HEK293 (cell line): ENCODE measurements at regions not wholly inside any gene's neighbourhood (a gene's known extent, or its start where the extent isn't known, plus 50 kb on each side); places are given as distances from the start of the nearest gene placed in this dataset.
"Not testable (repeated sequence)": the region's sequence is repeated elsewhere in the genome, so short reads cannot be mapped to it uniquely, and the experiment has no call there.

ENCODE experiments used
- CTCF ChIA-PET: fragments of 350-600 bp; formaldehyde crosslinking; extraction: SDS; loops from one replicate; lab custom pipeline; 2021; ENCODE audit warnings: antibody characterized with exemption; lab: Yijun Ruan, JAX
- POLR2A ChIA-PET: fragments of 300-600 bp; formaldehyde crosslinking; extraction: SDS; loops from one replicate; lab custom pipeline; 2020; ENCODE audit warnings: antibody characterized with exemption, inconsistent platforms; lab: Yijun Ruan, JAX
- H3K27ac ChIP-seq: fragments of 200-500 bp; sonication (Bioruptor generic); 2 replicates; pipeline ENCODE4 v1.5.1; 2014; ENCODE audit warnings: low read depth, low read length, control low read depth, inconsistent platforms; ENCODE audit errors: extremely low read depth
- H3K36me3 ChIP-seq, 2 experiments: fragments of 200-500 bp in 1 of 2; sonication (Bioruptor generic) in 1 of 2; 1 replicate in 1 of 2; 2 replicates in 1 of 2; pipeline ENCODE4 v1.5.1; 2014 to 2017; ENCODE audit warnings: inconsistent platforms in 2 of 2, low read length in 2 of 2; ENCODE audit not compliant: control insufficient read depth in 2 of 2, insufficient read depth in 1 of 2
- H3K4me1 ChIP-seq: fragments of 200-500 bp; sonication (Bioruptor generic); 2 replicates; pipeline ENCODE4 v1.5.1; 2014; ENCODE audit warnings: mild to moderate bottlenecking, low read length, inconsistent platforms; ENCODE audit not compliant: control insufficient read depth, insufficient read depth
- H3K4me3 ChIP-seq: 2 replicates; pipeline ENCODE4 v1.5.1; 2011; ENCODE audit warnings: low read depth, mild to moderate bottlenecking, control low read depth, low read length, moderate library complexity
- H3K9me3 ChIP-seq: fragments of 200-500 bp; sonication (Bioruptor generic); 2 replicates; pipeline ENCODE4 v1.5.1; 2014; ENCODE audit warnings: low read depth, low read length, inconsistent platforms; ENCODE audit not compliant: control insufficient read depth, insufficient read depth
- IKZF3 ChIP-seq: fragments of 450-650 bp; IDR thresholded peaks from 2 replicates; pipeline ENCODE4 v1.5.0; 2018; ENCODE audit warnings: missing biosample characterization, mild to moderate bottlenecking, missing genetic modification characterization, moderate library complexity
- PRDM1 ChIP-seq: fragments of 450-650 bp; formaldehyde crosslinking; IDR thresholded peaks from 2 replicates; pipeline ENCODE4; 2016; ENCODE audit warnings: missing biosample characterization, missing genetic modification characterization
- SP2 ChIP-seq: fragments of 450-650 bp; formaldehyde crosslinking; IDR thresholded peaks from 2 replicates; pipeline ENCODE4 v1.5.1; 2016; ENCODE audit warnings: missing biosample characterization, missing genetic modification characterization
- ZNF239 ChIP-seq: fragments of 450-650 bp; formaldehyde crosslinking; IDR thresholded peaks from 2 replicates; pipeline ENCODE4 v1.5.1; 2016; ENCODE audit warnings: missing biosample characterization, missing genetic modification characterization
- ZNF248 ChIP-seq: fragments of 450-650 bp; formaldehyde crosslinking; IDR thresholded peaks from 2 replicates; pipeline ENCODE4 v1.5.1; 2017; ENCODE audit warnings: missing biosample characterization, missing genetic modification characterization
- ZNF274 ChIP-seq, 2 experiments: fragments of 200-500 bp in 1 of 2; fragments of 450-650 bp in 1 of 2; sonication (Bioruptor generic) in 1 of 2; formaldehyde crosslinking in 1 of 2; IDR thresholded peaks; 2 replicates each; pipeline versions ENCODE4 v1.5.1 to v1.6.1; 2014 to 2016; ENCODE audit warnings: borderline replicate concordance in 1 of 2, inconsistent platforms in 1 of 2, low read length in 1 of 2, missing biosample characterization in 1 of 2, missing genetic modification characterization in 1 of 2
- ZNF302 ChIP-seq: fragments of 450-650 bp; formaldehyde crosslinking; IDR thresholded peaks from 2 replicates; pipeline ENCODE4 v1.5.1; 2016; ENCODE audit warnings: missing biosample characterization, missing genetic modification characterization, low read depth
- ZNF311 ChIP-seq: fragments of 450-650 bp; formaldehyde crosslinking; IDR thresholded peaks from 2 replicates; pipeline ENCODE4 v1.5.1; 2017; ENCODE audit warnings: missing biosample characterization, missing genetic modification characterization, borderline replicate concordance
- ZNF555 ChIP-seq: fragments of 450-650 bp; formaldehyde crosslinking; conservative IDR thresholded peaks from 2 replicates; pipeline ENCODE4 v1.5.1; 2017; ENCODE audit warnings: missing biosample characterization, mild to moderate bottlenecking, missing genetic modification characterization, inconsistent platforms
- ZNF621 ChIP-seq: fragments of 450-650 bp; formaldehyde crosslinking; IDR thresholded peaks from 2 replicates; pipeline ENCODE4 v1.5.1; 2017; ENCODE audit warnings: missing biosample characterization, missing genetic modification characterization
- ZNF654 ChIP-seq: fragments of 450-650 bp; formaldehyde crosslinking; IDR thresholded peaks from 2 replicates; pipeline ENCODE4 v1.5.1; 2016; ENCODE audit warnings: low read depth, missing biosample characterization, missing genetic modification characterization
- ZNF664 ChIP-seq: fragments of 450-650 bp; formaldehyde crosslinking; IDR thresholded peaks from 2 replicates; pipeline ENCODE4 v1.5.1; 2016; ENCODE audit warnings: missing biosample characterization, missing genetic modification characterization
- ZSCAN16 ChIP-seq: fragments of 450-650 bp; formaldehyde crosslinking; IDR thresholded peaks from 2 replicates; pipeline ENCODE4 v1.5.1; 2016; ENCODE audit warnings: missing biosample characterization, missing genetic modification characterization
- ZXDB ChIP-seq: fragments of 450-650 bp; formaldehyde crosslinking; IDR thresholded peaks from 2 replicates; pipeline ENCODE4 v1.5.1; 2016; ENCODE audit warnings: missing biosample characterization, missing genetic modification characterization
- TF ChIP-seq, protein P1 (sequence below): fragments of 450-650 bp; formaldehyde crosslinking; IDR thresholded peaks from 2 replicates; pipeline ENCODE4 v1.5.1; 2016; ENCODE audit warnings: missing biosample characterization, missing genetic modification characterization
- TF ChIP-seq, protein P2 (sequence below): fragments of 450-650 bp; formaldehyde crosslinking; IDR thresholded peaks from 2 replicates; pipeline ENCODE4 v1.5.1; 2016; ENCODE audit warnings: missing biosample characterization, missing genetic modification characterization, low read depth
- TF ChIP-seq, protein P3 (sequence below): fragments of 450-650 bp; formaldehyde crosslinking; IDR thresholded peaks from 2 replicates; pipeline ENCODE4 v1.5.1; 2016; ENCODE audit warnings: missing biosample characterization, missing genetic modification characterization
- TF ChIP-seq, protein P4 (sequence below): sonication (generic); formaldehyde crosslinking; IDR thresholded peaks from 2 replicates; pipeline ENCODE4 v1.8.1; 2022; ENCODE audit warnings: mild to moderate bottlenecking, moderate library complexity, missing genetic modification reagents

DNA sequence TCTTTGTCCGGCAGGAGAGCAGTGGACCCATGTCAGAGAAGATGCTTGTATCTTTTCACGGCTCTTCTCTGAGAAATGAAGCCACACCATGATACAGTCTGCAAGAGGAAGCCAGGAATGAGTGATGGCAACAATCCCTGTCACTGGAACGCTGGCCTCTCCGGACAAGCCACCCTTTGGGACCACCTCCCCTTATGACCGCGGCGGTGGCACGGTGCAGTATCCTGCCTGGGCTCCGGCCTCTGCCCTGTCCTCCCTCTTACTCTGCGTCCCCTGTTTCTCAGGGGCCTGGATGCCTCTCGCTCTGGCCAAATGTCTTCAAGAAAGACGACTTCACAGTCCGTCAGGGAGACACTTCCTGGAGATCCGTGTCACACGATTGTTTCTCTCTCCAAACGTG is 370.5 kb downstream of the ZNF716 start:
- CTCF ChIA-PET: no interaction called here
- Histone ChIP-seq H3K4me3 (no peak overlapping the region), H3K27ac (no peak overlapping the region), H3K4me1 (no peaks in the 10 kb centered on the region), H3K36me3 (no peaks in the 10 kb centered on the region), H3K9me3 (no peaks in the 10 kb centered on the region)
- TF ChIP-seq ZNF621 (tag by site-specific recombination) (no peak), SP2 (tag by site-specific recombination) (no peak), ZNF239 (tag by site-specific recombination) (no peak), ZNF664 (tag by site-specific recombination) (no peak), ZNF654 (no peak), ZNF555 (tag by site-specific recombination) (no peak)
- TF ChIP-seq, protein P1, sequence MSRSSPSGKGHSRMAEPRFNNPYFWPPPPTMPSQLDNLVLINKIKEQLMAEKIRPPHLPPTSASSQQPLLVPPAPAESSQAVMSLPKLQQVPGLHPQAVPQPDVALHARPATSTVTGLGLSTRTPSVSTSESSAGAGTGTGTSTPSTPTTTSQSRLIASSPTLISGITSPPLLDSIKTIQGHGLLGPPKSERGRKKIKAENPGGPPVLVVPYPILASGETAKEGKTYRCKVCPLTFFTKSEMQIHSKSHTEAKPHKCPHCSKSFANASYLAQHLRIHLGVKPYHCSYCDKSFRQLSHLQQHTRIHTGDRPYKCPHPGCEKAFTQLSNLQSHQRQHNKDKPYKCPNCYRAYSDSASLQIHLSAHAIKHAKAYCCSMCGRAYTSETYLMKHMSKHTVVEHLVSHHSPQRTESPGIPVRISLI (tag by site-specific recombination): no peak
- POLR2A ChIA-PET: no interaction called here

DNA sequence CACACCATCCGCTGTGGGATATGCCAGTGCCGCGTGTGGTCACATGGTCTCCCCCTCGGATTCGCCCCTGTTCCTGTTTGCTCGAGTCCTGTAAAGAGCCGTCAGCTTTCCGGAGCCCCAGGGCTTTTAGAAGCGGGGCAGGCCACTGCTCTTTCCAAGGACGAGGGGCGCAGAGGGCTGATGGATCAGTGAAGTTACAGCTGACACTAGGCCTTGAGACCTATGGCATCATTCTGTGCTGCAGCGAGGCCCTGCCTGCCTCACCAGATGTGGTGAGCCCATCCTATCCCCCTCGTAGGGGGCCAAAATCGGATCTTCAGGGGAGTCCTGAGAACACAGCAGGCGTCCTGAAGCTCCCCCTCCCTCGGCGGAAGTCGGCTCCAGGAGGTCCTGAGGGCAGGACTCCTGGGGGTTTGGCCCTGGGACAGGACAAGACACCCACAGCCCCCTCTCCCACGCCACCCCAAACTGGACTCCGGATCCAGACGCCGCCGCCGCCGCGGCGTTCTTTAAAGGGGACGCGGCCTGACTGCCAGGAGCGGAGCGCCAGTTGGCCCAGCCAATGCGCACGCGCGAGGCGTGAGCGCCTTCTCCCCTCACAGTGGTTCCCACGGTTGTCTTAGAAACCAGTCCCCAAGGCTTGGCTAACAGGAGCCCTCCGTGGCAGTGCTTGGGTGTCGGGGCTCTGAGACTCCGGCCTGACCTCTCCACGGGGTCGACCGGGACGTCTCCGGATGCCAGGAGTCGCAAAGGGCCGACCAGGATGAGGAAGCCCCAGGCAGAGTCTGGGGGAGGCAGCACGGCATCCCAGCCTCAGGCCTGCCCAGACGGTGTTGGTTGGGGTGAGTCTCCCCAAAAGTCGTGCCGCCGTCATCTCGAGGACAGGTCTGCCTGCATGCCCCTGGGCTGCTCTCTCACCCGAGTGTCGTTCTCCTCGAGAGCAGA is 371.7 kb downstream of the ZNF716 start:
- H3K36me3 ChIP-seq: no peaks in the 10 kb centered on the region
- H3K9me3 ChIP-seq: no peaks in the 10 kb centered on the region
- CTCF ChIA-PET: no interaction called here
- no peak overlapping the region for H3K27ac ChIP-seq
- TF ChIP-seq ZNF311 (tag by site-specific recombination) (no peak), ZNF302 (tag by site-specific recombination) (no peak), ZXDB (tag by site-specific recombination) (no peak), IKZF3 (tag by site-specific recombination) (no peak), ZNF274 (IDR thresholded peaks at IDR 0.05; ENCODE audit: low read length) (no peak), ZNF274 (tag by site-specific recombination; IDR thresholded peaks at IDR 0.05; ENCODE audit: borderline replicate concordance) (no peak), ZNF248 (no peak), PRDM1 (tag by site-specific recombination) (no peak), ZSCAN16 (no peak)
- TF ChIP-seq, protein P2, sequence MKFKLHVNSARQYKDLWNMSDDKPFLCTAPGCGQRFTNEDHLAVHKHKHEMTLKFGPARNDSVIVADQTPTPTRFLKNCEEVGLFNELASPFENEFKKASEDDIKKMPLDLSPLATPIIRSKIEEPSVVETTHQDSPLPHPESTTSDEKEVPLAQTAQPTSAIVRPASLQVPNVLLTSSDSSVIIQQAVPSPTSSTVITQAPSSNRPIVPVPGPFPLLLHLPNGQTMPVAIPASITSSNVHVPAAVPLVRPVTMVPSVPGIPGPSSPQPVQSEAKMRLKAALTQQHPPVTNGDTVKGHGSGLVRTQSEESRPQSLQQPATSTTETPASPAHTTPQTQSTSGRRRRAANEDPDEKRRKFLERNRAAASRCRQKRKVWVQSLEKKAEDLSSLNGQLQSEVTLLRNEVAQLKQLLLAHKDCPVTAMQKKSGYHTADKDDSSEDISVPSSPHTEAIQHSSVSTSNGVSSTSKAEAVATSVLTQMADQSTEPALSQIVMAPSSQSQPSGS (tag by site-specific recombination): no peak
- TF ChIP-seq, protein P3, sequence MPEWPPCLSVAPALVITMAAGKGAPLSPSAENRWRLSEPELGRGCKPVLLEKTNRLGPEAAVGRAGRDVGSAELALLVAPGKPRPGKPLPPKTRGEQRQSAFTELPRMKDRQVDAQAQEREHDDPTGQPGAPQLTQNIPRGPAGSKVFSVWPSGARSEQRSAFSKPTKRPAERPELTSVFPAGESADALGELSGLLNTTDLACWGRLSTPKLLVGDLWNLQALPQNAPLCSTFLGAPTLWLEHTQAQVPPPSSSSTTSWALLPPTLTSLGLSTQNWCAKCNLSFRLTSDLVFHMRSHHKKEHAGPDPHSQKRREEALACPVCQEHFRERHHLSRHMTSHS (tag by site-specific recombination): no peak
- TF ChIP-seq, protein P4, sequence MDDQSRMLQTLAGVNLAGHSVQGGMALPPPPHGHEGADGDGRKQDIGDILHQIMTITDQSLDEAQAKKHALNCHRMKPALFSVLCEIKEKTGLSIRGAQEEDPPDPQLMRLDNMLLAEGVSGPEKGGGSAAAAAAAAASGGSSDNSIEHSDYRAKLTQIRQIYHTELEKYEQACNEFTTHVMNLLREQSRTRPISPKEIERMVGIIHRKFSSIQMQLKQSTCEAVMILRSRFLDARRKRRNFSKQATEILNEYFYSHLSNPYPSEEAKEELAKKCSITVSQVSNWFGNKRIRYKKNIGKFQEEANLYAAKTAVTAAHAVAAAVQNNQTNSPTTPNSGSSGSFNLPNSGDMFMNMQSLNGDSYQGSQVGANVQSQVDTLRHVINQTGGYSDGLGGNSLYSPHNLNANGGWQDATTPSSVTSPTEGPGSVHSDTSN: no peak
- H3K4me3 ChIP-seq: no peak overlapping the region
- H3K4me1 ChIP-seq: no peaks in the 10 kb centered on the region
- POLR2A ChIA-PET: no interaction called here

DNA sequence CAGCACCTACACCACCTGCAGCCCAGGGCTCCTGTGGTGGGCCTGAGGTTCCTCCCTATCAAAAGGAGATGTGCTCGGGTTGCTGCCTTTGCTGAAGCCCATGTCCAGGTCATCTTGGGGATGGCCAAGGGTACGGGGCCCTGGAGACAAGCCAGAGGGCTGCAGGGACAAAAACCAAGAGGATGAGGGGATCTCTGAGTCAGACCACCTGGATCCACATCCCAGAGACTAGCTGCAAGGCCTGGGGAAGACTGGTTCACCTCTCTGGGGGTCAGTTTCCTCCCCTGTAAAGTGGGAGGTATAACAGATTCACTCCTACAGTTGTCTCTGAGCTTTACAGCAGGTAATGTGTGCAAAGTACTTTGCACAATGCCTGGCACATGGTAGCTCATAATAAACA is 376.6 kb downstream of the ZNF716 start:
- H3K27ac ChIP-seq, H3K9me3 ChIP-seq, H3K36me3 ChIP-seq, POLR2A ChIA-PET, H3K4me1 ChIP-seq, CTCF ChIA-PET, H3K4me3 ChIP-seq: not testable (repeated sequence)

DNA sequence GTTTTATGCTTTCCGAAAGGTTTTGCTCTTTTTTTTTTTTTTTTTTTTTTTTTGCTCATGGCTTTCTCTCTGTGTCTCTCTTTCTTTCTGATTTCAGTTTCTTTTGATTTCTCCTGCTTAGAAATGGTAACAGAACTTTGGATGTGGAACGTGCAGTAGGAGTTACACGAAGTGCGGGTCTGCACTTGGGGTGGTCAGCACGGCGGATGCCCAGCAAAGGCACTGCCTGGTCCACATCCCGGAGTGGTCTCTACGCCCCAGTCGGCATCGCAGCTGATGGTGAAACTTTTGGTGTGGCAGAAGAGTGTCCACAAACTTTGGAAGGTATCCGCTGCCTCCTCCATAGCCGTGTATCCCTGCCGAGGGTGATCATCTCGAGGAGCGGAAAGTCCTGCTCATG is 385.2 kb downstream of the ZNF716 start:
- H3K4me1 ChIP-seq, POLR2A ChIA-PET, CTCF ChIA-PET: not testable (repeated sequence)

DNA sequence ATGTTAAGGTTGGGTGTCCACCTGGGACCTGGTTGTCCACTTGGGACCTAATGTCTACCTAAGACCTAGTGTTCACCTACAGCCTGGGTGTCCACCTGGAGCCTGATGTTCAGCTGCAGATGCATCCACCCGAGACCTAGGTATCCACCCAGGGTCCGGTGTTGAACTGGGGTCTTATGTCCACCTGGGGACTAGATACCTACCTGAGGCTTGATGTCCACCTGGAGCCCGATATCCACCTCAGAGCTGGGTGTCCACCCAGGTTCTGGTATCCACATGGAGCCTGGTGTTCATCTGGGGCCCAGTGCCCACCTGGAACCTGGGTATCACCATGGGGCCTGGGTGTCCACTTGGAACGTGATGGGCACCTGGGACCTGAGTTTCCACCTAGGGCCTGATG is 389.2 kb downstream of the ZNF716 start:
- H3K4me1 ChIP-seq, H3K27ac ChIP-seq, CTCF ChIA-PET, H3K36me3 ChIP-seq, H3K4me3 ChIP-seq, H3K9me3 ChIP-seq, POLR2A ChIA-PET: not testable (repeated sequence)

More for the DNA sequence above, 385.2 kb downstream of the ZNF716 start:
- not testable (repeated sequence) for H3K27ac ChIP-seq, H3K36me3 ChIP-seq, H3K9me3 ChIP-seq, H3K4me3 ChIP-seq
